Spleen (tissue), 11 donors: ENCODE measurements at regions not wholly inside any gene's neighbourhood (a gene's known extent, or its start where the extent isn't known, plus 50 kb on each side); places are given as distances from the start of the nearest gene placed in this dataset.

Source experiments
- DNase-seq: peaks from one replicate; pipeline ENCODE4 v3.0.0-alpha.2; 2020
- H3K27ac ChIP-seq, 8 donors: fragments of 200-600 bp; sonication (generic) in 7 of 8; 1 replicate in 4 of 8; 2 replicates in 4 of 8; pipeline versions ENCODE4 v1.5.0 to v1.8.0; 2016 to 2021; ENCODE audit warnings: inconsistent platforms in 4 of 8, mild to moderate bottlenecking in 4 of 8, moderate library complexity in 1 of 8
- H3K27me3 ChIP-seq, 7 donors: fragments of 200-600 bp; sonication (generic) in 6 of 7; replicated peaks in 1 of 7; 1 replicate in 4 of 7; 2 replicates in 3 of 7; pipeline versions ENCODE4 v1.5.0 to v1.8.0; 2016 to 2021; ENCODE audit warnings: inconsistent platforms in 3 of 7, mild to moderate bottlenecking in 1 of 7
- H3K36me3 ChIP-seq, 6 donors: fragments of 200-600 bp; sonication (generic) in 5 of 6; 1 replicate in 4 of 6; 2 replicates in 2 of 6; pipeline versions ENCODE4 v1.5.0 to v1.8.0; 2016 to 2021; ENCODE audit warnings: inconsistent platforms in 2 of 6
- H3K4me1 ChIP-seq, 6 donors: fragments of 200-600 bp; sonication (generic) in 5 of 6; 1 replicate in 3 of 6; 2 replicates in 3 of 6; pipeline versions ENCODE4 v1.5.0 to v1.8.0; 2016 to 2021; ENCODE audit warnings: inconsistent platforms in 3 of 6
- H3K4me3 ChIP-seq, 8 donors: fragments of 200-600 bp; sonication (generic) in 7 of 8; 1 replicate in 4 of 8; 2 replicates in 4 of 8; pipeline versions ENCODE4 v1.5.0 to v1.8.0; 2016 to 2021; ENCODE audit warnings: inconsistent platforms in 4 of 8, mild to moderate bottlenecking in 4 of 8, moderate library complexity in 2 of 8
- H3K9me3 ChIP-seq, 8 donors: fragments of 200-600 bp; sonication (generic) in 7 of 8; 1 replicate in 4 of 8; 2 replicates in 4 of 8; pipeline versions ENCODE4 v1.5.0 to v1.8.0; 2016 to 2021; ENCODE audit warnings: inconsistent platforms in 4 of 8
- POLR2A ChIP-seq, 3 donors: fragments of 450-650 bp; IDR thresholded peaks; one replicate each; pipeline ENCODE4 v1.5.1; 2017; ENCODE audit warnings: antibody characterized with exemption in 3 of 3, mild to moderate bottlenecking in 1 of 3
- POLR2AphosphoS5 ChIP-seq, 3 donors: sonication (generic); formaldehyde crosslinking; IDR thresholded peaks; one replicate each; pipeline ENCODE4 v1.5.1; 2017; ENCODE audit warnings: antibody characterized with exemption in 3 of 3
- WGBS, 5 donors: extraction: QIAGEN DNeasy Blood & Tissue Kit in 3 of 5; methylation state at CpG; one replicate each; pipeline versions ENCODE4 v1.1.5 to v1.1.7; 2013 to 2018; 5-methylcytosine and 5-hydroxymethylcytosine counted together
- intact Hi-C: fragments of 100-400 bp; cut with DNase I; formaldehyde crosslinking; loops from one replicate; pipeline ENCODE4 v1.15.0; 2023; ENCODE audit warnings: low total_unique reads
- TF ChIP-seq, protein P1 (sequence below), 11 experiments: fragments of 200-600 bp in 7 of 11; fragments of 450-650 bp in 4 of 11; sonication (generic) in 4 of 11; IDR thresholded peaks in 8 of 11; conservative IDR thresholded peaks in 3 of 11; 1 replicate in 7 of 11; 2 replicates in 4 of 11; pipeline versions ENCODE4 v1.4.0 to v1.8.0; 2016 to 2021; ENCODE audit warnings: antibody characterized with exemption in 11 of 11, inconsistent platforms in 4 of 11, mild to moderate bottlenecking in 1 of 11
- donor health status: healthy with polysubstance abuse.
- donor health status: DM: no; HTN: no; CAD: no; lungs with moderate emphysema.
- donor health status: DM: no; HTN: no; CAD: no.
- donor health status: Bipolar disorder and iron deficiency.
- donor health status: healthy.
- donor health status: DM: no; HTN: no; CAD: no.
- donor health status: DM: yes; HTN: yes; CAD: no.

DNA sequence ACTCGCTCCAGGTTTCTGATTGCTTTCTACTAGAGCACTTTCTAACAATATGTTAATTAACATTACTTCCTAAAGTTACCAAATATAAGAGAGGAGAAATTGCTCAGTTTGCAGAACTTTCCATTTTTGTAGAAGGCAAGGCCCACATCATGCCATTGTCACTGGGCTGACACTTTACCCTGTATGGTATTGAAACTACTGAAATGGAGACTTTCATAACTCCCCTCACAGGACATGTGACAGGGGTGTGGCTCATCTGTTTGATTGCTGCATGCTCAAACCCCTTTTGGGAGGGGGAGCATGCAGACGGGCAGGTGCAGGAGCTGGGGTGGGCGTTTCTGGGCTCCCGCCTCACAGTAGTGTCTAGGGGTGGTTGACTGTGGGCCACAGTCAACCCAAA, 206.3 kb upstream of the GHR start:
- TF ChIP-seq, protein P1, sequence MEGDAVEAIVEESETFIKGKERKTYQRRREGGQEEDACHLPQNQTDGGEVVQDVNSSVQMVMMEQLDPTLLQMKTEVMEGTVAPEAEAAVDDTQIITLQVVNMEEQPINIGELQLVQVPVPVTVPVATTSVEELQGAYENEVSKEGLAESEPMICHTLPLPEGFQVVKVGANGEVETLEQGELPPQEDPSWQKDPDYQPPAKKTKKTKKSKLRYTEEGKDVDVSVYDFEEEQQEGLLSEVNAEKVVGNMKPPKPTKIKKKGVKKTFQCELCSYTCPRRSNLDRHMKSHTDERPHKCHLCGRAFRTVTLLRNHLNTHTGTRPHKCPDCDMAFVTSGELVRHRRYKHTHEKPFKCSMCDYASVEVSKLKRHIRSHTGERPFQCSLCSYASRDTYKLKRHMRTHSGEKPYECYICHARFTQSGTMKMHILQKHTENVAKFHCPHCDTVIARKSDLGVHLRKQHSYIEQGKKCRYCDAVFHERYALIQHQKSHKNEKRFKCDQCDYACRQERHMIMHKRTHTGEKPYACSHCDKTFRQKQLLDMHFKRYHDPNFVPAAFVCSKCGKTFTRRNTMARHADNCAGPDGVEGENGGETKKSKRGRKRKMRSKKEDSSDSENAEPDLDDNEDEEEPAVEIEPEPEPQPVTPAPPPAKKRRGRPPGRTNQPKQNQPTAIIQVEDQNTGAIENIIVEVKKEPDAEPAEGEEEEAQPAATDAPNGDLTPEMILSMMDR (IDR thresholded peaks at IDR 0.05 in 8 of 11, conservative IDR thresholded peaks at IDR 0.05 in 3 of 11), result no peak
- TF ChIP-seq POLR2A (IDR thresholded peaks at IDR 0.05) (no peak), POLR2AphosphoS5 (IDR thresholded peaks at IDR 0.05) (no peak)
- Histone ChIP-seq H3K4me1 (no peaks in the 10 kb centered on the region), H3K9me3 (no peaks in the 10 kb centered on the region), H3K36me3 (no peaks in the 10 kb centered on the region), H3K27me3 (no peaks in the 10 kb centered on the region), H3K27ac (no peak overlapping the region), H3K4me3 (no peak overlapping the region)
- intact Hi-C loops, result no loop called here
- whole genome bisulfite sequencing, 5 donors, result 67 to 89% (median 79%) methylated on average over 4 of the region's 4 CpGs
- DNase-seq, result no peak

DNA sequence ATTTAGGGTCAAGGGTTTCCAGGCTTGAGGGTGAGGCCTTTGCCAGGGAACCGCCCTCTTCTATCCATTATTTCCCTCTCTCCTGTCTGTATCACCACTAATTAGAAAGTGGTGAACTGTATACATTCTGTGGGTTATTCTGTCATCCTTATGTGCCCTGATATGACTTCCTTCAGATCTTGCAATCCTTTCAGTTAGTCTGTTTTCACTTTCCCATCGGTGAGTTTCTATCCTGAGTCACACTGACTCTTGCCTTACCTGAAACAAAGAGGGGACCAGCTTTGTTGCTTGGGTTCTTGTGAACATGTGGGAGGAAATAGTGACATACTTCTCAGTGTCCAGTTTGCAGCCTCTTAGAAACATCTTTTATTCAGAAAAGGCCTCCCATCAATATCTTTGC, 205.4 kb upstream of the GHR start:
- Histone ChIP-seq H3K27me3 (no peaks in the 10 kb centered on the region), H3K9me3 (no peaks in the 10 kb centered on the region), H3K4me3 (no peak overlapping the region), H3K27ac (no peak overlapping the region), H3K4me1 (no peaks in the 10 kb centered on the region), H3K36me3 (no peaks in the 10 kb centered on the region)
- intact Hi-C loops, result no loop called here
- DNase-seq, result no peak
- TF ChIP-seq POLR2AphosphoS5 (IDR thresholded peaks at IDR 0.05) (no peak), POLR2A (IDR thresholded peaks at IDR 0.05) (no peak)
- TF ChIP-seq, protein P1 (IDR thresholded peaks at IDR 0.05 in 8 of 11, conservative IDR thresholded peaks at IDR 0.05 in 3 of 11), result no peak
- whole genome bisulfite sequencing, 5 donors, result 76 to 85% (median 77%) methylated on average over 2 of the region's 2 CpGs

DNA sequence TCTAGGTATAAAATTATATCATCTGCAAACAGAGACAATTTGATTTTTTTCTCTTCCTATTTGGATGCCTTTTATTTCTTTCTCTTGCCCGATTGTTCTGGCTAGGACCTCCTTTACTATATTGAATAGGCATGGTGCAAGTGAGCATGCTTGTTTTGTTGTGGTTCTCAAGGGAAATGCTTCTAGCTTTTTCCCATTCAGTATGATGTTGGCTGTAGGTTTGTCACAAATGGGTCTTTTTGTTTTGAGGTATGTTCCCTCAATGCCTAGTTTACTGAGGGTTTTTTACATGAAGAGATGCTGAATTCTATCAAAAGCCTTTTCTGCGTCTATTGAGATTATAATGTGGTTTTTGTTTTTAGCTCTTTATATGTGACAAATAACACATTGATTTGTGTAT, 198.2 kb upstream of the GHR start:
- TF ChIP-seq POLR2A (IDR thresholded peaks at IDR 0.05) (no peak), POLR2AphosphoS5 (IDR thresholded peaks at IDR 0.05) (no peak)
- TF ChIP-seq, protein P1 (IDR thresholded peaks at IDR 0.05 in 8 of 11, conservative IDR thresholded peaks at IDR 0.05 in 3 of 11), result no peak
- no peaks in the 10 kb centered on the region for H3K4me1 ChIP-seq
- no peaks in the 10 kb centered on the region for H3K36me3 ChIP-seq
- no peak overlapping the region for H3K4me3 ChIP-seq
- DNase-seq, result no peak
- intact Hi-C loops, result no loop called here
- H3K27me3 ChIP-seq, result no peaks in the 10 kb centered on the region
- H3K9me3 ChIP-seq, result no peaks in the 10 kb centered on the region
- H3K27ac ChIP-seq, result no peak overlapping the region
- 68 to 82% (median 77%) methylated on average over 2 of the region's 2 CpGs for WGBS, 5 donors

DNA sequence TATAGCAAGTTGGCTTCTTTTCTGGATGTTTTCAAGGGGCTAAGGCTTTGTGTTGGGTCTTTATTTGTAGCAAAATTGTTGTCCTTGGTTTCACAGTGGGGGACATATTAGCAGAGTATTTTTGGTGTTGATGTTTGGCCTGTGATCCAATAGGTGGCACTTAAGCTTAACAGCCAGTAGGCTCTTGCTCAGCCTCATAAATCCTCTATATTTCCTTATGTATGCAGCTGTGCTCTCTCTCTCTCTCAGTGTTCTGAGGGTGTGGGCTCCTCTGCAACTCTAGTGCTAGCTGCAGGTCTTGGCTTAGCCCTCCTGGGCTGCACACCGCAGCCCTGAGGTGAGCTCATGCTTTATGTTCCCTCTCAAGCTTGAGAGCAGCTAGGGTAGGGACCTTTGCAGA, 195.0 kb upstream of the GHR start:
- intact Hi-C loops, result no loop called here
- TF ChIP-seq POLR2A (IDR thresholded peaks at IDR 0.05) (no peak), POLR2AphosphoS5 (IDR thresholded peaks at IDR 0.05) (no peak)
- TF ChIP-seq, protein P1 (IDR thresholded peaks at IDR 0.05 in 8 of 11, conservative IDR thresholded peaks at IDR 0.05 in 3 of 11), result no peak
- no peaks in the 10 kb centered on the region for H3K9me3 ChIP-seq
- H3K36me3 ChIP-seq, result no peaks in the 10 kb centered on the region
- WGBS, 5 donors, result 50 to 100% (median 86%) methylated on average over 1 of the region's 1 CpG
- no peak overlapping the region for H3K27ac ChIP-seq
- no peak for DNase-seq
- peaks cover 0 to 5% (median 0%) of the 10 kb centered on the region in 7 donors for H3K27me3 ChIP-seq
- no peaks in the 10 kb centered on the region for H3K4me1 ChIP-seq
- H3K4me3 ChIP-seq, result no peak overlapping the region
